K562 (cell line): ENCODE measurements at regions not wholly inside any gene's neighbourhood (a gene's known extent, or its start where the extent isn't known, plus 50 kb on each side); places are given as distances from the start of the nearest gene placed in this dataset.

ENCODE experiments used
- ATAC-seq: fragments of 200-7000 bp; cut with Tn5 transposase; 3 replicates; pipeline ENCODE4 v1.9.1; 2020; ENCODE audit warnings: moderate library complexity
- BruUV-seq: library from RNA; stranded (reverse); fragments of 400-500 nt; replicated peaks from 2 replicates; lab custom pipeline; 2021; lab: Mats Ljungman, UMichigan
- CTCF ChIA-PET: fragments of 300-600 bp; formaldehyde crosslinking; extraction: SDS; loops from one replicate; lab custom pipeline; 2021; ENCODE audit warnings: low intra/inter-chr PET ratio; lab: Yijun Ruan, JAX
- POLR2A ChIA-PET: fragments of 300-600, 350-650 bp; sonication (Branson Sonifier 250); formaldehyde crosslinking; extraction: SDS; loops from one replicate; lab custom pipeline; 2021; ENCODE audit warnings: antibody characterized with exemption, inconsistent platforms; lab: Yijun Ruan, JAX
- DNase-seq, 4 experiments: peaks; one replicate each; pipeline versions ENCODE4 v3.0.0 to v3.0.0-alpha.2; 2011 to 2018; ENCODE audit warnings: low spot score in 3 of 4, mixed read lengths in 3 of 4; ENCODE audit errors: extremely low read depth in 1 of 4
- FAIRE-seq: peaks from 2 replicates; lab custom pipeline; 2011; peaks lifted over from hg19 to GRCh38; lab: Jason Lieb, UNC
- H2AFZ ChIP-seq: 2 replicates; pipeline ENCODE4 v1.6.0; 2011; ENCODE audit warnings: low read depth, low read length, control low read depth, inconsistent platforms
- H3K27ac ChIP-seq: fragments of 200-600 bp; 3 replicates; pipeline ENCODE4 v1.8.0; 2011; ENCODE audit warnings: low read depth, mild to moderate bottlenecking, control low read depth, inconsistent platforms, low read length, moderate library complexity, mixed read lengths; ENCODE audit errors: extremely low read depth
- H3K27me3 ChIP-seq, 2 experiments: fragments of 300-600 bp in 1 of 2; 2 replicates in 1 of 2; 3 replicates in 1 of 2; pipeline versions ENCODE4 v1.6.0 to v1.8.0; 2011; ENCODE audit warnings: inconsistent platforms in 2 of 2, low read length in 2 of 2, mild to moderate bottlenecking in 1 of 2, mixed read lengths in 1 of 2, moderate library complexity in 1 of 2; ENCODE audit not compliant: control insufficient read depth in 2 of 2, insufficient read depth in 2 of 2
- H3K36me3 ChIP-seq: fragments of 300-600 bp; 3 replicates; pipeline ENCODE4 v1.8.0; 2011; ENCODE audit warnings: mild to moderate bottlenecking, low read length, inconsistent platforms; ENCODE audit not compliant: control insufficient read depth, insufficient read depth
- H3K4me1 ChIP-seq, 2 experiments: fragments of 200-600 bp in 1 of 2; replicated peaks in 1 of 2; 2 replicates in 1 of 2; 3 replicates in 1 of 2; pipeline versions ENCODE4 v1.5.1 to v1.8.0; 2011; ENCODE audit warnings: inconsistent platforms in 2 of 2, low read length in 2 of 2, mild to moderate bottlenecking in 1 of 2, mixed read lengths in 1 of 2, moderate library complexity in 1 of 2; ENCODE audit not compliant: control insufficient read depth in 2 of 2, insufficient read depth in 2 of 2
- H3K4me2 ChIP-seq: 2 replicates; pipeline ENCODE4 v1.6.1; 2011; ENCODE audit warnings: low read length, control low read depth, inconsistent platforms, mixed read lengths; ENCODE audit not compliant: insufficient read depth
- H3K4me3 ChIP-seq: fragments of 200-600 bp; sonication (generic), shearing (Covaris generic); 2 replicates; pipeline ENCODE4 v1.5.1; 2016; ENCODE audit warnings: control low read depth, inconsistent platforms
- H3K79me2 ChIP-seq: fragments of 200-600 bp; 3 replicates; pipeline ENCODE4 v1.8.0; 2011; ENCODE audit warnings: low read length, inconsistent platforms; ENCODE audit not compliant: control insufficient read depth, insufficient read depth
- H3K9ac ChIP-seq, 2 experiments: 2 replicates each; pipeline versions ENCODE4 v1.6.0 to v1.6.1; 2011; ENCODE audit warnings: low read depth in 2 of 2, low read length in 2 of 2, control low read depth in 1 of 2, inconsistent platforms in 1 of 2, mild to moderate bottlenecking in 1 of 2, mixed read lengths in 1 of 2; ENCODE audit not compliant: insufficient read depth in 1 of 2
- H3K9me1 ChIP-seq: one replicate; pipeline ENCODE4 v1.6.0; 2011; ENCODE audit warnings: inconsistent platforms, mild to moderate bottlenecking, low read length, moderate library complexity; ENCODE audit not compliant: control insufficient read depth, insufficient read depth
- H3K9me3 ChIP-seq: replicated peaks from 2 replicates; pipeline ENCODE4 v1.5.1; 2011; ENCODE audit warnings: low read depth, low read length, inconsistent platforms; ENCODE audit not compliant: control insufficient read depth, insufficient read depth
- H4K20me1 ChIP-seq: replicated peaks from 2 replicates; pipeline ENCODE4 v1.6.1; 2011; ENCODE audit warnings: low read length, inconsistent platforms, mixed read lengths; ENCODE audit not compliant: control insufficient read depth, insufficient read depth
- POLR2A ChIP-seq: fragments of 450-650 bp; conservative IDR thresholded peaks from 2 replicates; pipeline ENCODE4 v1.6.1; 2016
- SREBF2 ChIP-seq: sonication (generic); formaldehyde crosslinking; IDR thresholded peaks from 2 replicates; pipeline ENCODE4 v1.4.0; 2020; ENCODE audit warnings: mild to moderate bottlenecking, missing genetic modification reagents
- WHSC1 ChIP-seq: IDR thresholded peaks from one replicate; pipeline ENCODE4 v1.6.1; 2012; ENCODE audit warnings: low read length, control low read depth, inconsistent platforms
- ZNF124 ChIP-seq: sonication (generic); formaldehyde crosslinking; IDR thresholded peaks from 2 replicates; pipeline ENCODE4 v1.8.1; 2022; ENCODE audit warnings: missing genetic modification reagents
- ZNF324 ChIP-seq: fragments of 250-450 bp; sonication (Bioruptor Pico); IDR thresholded peaks from 2 replicates; pipeline ENCODE4 v1.4.0; 2020; ENCODE audit warnings: mild to moderate bottlenecking
- ZNF41 ChIP-seq: fragments of 250-450 bp; sonication (Bioruptor Pico); conservative IDR thresholded peaks from 2 replicates; pipeline ENCODE4 v1.4.0; 2020; ENCODE audit warnings: mild to moderate bottlenecking
- WGBS: fragments of 100-300 bp; shearing (Covaris generic); methylation state at CpG from one replicate; pipeline ENCODE4 v1.1.6; 2016; ENCODE audit warnings: low coverage, mixed read lengths; ENCODE audit not compliant: insufficient coverage; ENCODE audit errors: missing lambda C conversion rate; 5-methylcytosine and 5-hydroxymethylcytosine counted together
- in situ Hi-C: fragments of 300-500 bp; cut with MboI; formaldehyde crosslinking; loops from 4 replicates; pipeline ENCODE4 v1.15.0; 2018; ENCODE audit warnings: inconsistent platforms, mixed read lengths
- intact Hi-C: fragments of 100-400 bp; cut with micrococcal nuclease; formaldehyde crosslinking; loops from 2 replicates; pipeline ENCODE4 v1.14.2; 2022
- TF ChIP-seq, protein P1 (sequence below): sonication (generic); formaldehyde crosslinking; IDR thresholded peaks from 2 replicates; pipeline ENCODE4 v1.8.1; 2023; ENCODE audit warnings: mild to moderate bottlenecking, missing genetic modification reagents, moderate library complexity
- TF ChIP-seq, protein P2 (sequence below): sonication (generic); formaldehyde crosslinking; IDR thresholded peaks from 2 replicates; pipeline ENCODE4 v1.4.0; 2020; ENCODE audit warnings: mild to moderate bottlenecking, missing genetic modification reagents
- TF ChIP-seq, protein P3 (sequence below): fragments of 450-650 bp; IDR thresholded peaks from one replicate; pipeline ENCODE4 v1.6.1; 2018; ENCODE audit warnings: mild to moderate bottlenecking, moderate library complexity; ENCODE audit not compliant: partially characterized antibody
- TF ChIP-seq, protein P4 (sequence below): fragments of 450-650 bp; IDR thresholded peaks from 2 replicates; pipeline ENCODE4 v1.6.1; 2016; ENCODE audit warnings: low read depth, mild to moderate bottlenecking, moderate library complexity
- TF ChIP-seq, protein P5 (sequence below): sonication (generic); formaldehyde crosslinking; IDR thresholded peaks from 2 replicates; pipeline ENCODE4 v1.8.1; 2023; ENCODE audit warnings: missing genetic modification reagents, mild to moderate bottlenecking, borderline replicate concordance

DNA sequence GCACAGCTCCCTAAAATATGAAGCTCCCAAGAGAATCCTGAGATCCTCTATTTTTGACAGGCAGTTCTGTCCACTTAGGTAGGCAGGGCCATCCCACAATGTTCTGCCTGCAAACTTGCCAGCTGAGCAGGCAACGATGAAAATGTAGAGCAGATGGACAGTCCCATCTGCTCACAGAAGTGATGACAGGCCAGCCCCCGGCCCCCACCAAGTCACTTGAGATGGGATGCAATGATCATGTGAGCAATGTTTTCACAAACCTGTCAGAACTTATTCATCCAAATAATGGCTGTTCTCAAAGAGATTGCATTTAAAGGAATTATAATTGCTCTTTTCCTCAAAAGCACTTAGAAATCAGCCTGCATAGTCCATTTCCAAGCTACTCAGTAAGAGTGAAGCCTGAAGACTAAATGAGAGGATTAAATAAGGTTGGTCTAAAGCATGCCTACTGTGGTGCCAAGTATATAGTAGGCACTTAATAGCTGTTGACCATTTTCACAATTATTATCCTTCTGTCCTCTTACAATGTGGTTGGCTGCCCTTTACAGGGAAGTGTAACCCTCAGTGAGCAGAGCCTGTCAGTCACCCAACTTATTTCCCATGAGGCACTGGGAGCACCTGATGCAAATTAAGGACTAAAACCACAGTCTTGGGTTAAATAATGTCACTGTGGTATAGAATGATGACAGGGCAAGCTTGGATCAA is 301.2 kb downstream of the FGFR2 start (continued):
- TF ChIP-seq, protein P1, sequence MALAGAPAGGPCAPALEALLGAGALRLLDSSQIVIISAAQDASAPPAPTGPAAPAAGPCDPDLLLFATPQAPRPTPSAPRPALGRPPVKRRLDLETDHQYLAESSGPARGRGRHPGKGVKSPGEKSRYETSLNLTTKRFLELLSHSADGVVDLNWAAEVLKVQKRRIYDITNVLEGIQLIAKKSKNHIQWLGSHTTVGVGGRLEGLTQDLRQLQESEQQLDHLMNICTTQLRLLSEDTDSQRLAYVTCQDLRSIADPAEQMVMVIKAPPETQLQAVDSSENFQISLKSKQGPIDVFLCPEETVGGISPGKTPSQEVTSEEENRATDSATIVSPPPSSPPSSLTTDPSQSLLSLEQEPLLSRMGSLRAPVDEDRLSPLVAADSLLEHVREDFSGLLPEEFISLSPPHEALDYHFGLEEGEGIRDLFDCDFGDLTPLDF = no peak
- no peak for TF ChIP-seq ZNF324 (CRISPR knock-in tag)

DNA sequence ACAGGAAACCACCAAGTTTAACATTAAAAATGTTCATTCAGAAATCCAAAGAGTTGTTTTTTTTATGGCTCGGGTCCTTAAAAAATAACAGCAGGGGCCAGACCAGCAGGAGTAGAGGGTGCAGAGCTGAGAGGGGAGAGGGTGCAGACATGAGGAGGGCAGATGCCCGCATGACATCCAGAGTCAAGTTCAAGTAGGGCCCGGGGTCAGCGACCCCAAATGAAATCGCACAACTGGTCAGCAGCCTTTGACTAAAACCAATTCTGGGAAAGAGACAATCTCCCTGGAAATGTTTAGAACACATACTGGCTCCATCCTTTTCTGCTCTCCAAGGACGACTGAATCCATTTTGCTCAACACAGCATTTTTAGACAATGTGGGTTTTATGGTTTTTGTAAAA is 297.5 kb downstream of the FGFR2 start:
- FAIRE-seq (no peak), DNase-seq (no peak), ATAC-seq (no peak)
- Histone ChIP-seq H3K4me1 (no peaks in the 10 kb centered on the region), H3K4me2 (no peak overlapping the region), H3K9ac (no peak overlapping the region), H4K20me1 (no peaks in the 10 kb centered on the region), H3K79me2 (no peaks in the 10 kb centered on the region), H3K9me3 (no peaks in the 10 kb centered on the region), H3K27ac (no peak overlapping the region), H2AFZ (no peak overlapping the region), H3K27me3 (no peaks in the 10 kb centered on the region), H3K4me3 (no peak overlapping the region), H3K36me3 (no peaks in the 10 kb centered on the region), H3K9me1 (no peaks in the 10 kb centered on the region)
- POLR2A ChIA-PET = no interaction called here
- WGBS = 0% methylated on average over 6 of the region's 6 CpGs
- BruUV-seq = no TSS peak
- CTCF ChIA-PET = no interaction called here
- in situ Hi-C loops (no loop called here), intact Hi-C loops (no loop called here)
- TF ChIP-seq ZNF41 (CRISPR knock-in tag) = no peak
- no peak for TF ChIP-seq ZNF124 (CRISPR knock-in tag)
- TF ChIP-seq WHSC1 = no peak
- TF ChIP-seq, protein P2, sequence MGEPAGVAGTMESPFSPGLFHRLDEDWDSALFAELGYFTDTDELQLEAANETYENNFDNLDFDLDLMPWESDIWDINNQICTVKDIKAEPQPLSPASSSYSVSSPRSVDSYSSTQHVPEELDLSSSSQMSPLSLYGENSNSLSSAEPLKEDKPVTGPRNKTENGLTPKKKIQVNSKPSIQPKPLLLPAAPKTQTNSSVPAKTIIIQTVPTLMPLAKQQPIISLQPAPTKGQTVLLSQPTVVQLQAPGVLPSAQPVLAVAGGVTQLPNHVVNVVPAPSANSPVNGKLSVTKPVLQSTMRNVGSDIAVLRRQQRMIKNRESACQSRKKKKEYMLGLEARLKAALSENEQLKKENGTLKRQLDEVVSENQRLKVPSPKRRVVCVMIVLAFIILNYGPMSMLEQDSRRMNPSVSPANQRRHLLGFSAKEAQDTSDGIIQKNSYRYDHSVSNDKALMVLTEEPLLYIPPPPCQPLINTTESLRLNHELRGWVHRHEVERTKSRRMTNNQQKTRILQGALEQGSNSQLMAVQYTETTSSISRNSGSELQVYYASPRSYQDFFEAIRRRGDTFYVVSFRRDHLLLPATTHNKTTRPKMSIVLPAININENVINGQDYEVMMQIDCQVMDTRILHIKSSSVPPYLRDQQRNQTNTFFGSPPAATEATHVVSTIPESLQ (CRISPR knock-in tag) = no peak
- no peak for TF ChIP-seq POLR2A
- TF ChIP-seq, protein P3, sequence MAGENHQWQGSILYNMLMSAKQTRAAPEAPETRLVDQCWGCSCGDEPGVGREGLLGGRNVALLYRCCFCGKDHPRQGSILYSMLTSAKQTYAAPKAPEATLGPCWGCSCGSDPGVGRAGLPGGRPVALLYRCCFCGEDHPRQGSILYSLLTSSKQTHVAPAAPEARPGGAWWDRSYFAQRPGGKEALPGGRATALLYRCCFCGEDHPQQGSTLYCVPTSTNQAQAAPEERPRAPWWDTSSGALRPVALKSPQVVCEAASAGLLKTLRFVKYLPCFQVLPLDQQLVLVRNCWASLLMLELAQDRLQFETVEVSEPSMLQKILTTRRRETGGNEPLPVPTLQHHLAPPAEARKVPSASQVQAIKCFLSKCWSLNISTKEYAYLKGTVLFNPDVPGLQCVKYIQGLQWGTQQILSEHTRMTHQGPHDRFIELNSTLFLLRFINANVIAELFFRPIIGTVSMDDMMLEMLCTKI = no peak
- TF ChIP-seq, protein P4, sequence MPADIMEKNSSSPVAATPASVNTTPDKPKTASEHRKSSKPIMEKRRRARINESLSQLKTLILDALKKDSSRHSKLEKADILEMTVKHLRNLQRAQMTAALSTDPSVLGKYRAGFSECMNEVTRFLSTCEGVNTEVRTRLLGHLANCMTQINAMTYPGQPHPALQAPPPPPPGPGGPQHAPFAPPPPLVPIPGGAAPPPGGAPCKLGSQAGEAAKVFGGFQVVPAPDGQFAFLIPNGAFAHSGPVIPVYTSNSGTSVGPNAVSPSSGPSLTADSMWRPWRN = no peak
- no peak for TF ChIP-seq SREBF2 (CRISPR knock-in tag)
- TF ChIP-seq, protein P5, sequence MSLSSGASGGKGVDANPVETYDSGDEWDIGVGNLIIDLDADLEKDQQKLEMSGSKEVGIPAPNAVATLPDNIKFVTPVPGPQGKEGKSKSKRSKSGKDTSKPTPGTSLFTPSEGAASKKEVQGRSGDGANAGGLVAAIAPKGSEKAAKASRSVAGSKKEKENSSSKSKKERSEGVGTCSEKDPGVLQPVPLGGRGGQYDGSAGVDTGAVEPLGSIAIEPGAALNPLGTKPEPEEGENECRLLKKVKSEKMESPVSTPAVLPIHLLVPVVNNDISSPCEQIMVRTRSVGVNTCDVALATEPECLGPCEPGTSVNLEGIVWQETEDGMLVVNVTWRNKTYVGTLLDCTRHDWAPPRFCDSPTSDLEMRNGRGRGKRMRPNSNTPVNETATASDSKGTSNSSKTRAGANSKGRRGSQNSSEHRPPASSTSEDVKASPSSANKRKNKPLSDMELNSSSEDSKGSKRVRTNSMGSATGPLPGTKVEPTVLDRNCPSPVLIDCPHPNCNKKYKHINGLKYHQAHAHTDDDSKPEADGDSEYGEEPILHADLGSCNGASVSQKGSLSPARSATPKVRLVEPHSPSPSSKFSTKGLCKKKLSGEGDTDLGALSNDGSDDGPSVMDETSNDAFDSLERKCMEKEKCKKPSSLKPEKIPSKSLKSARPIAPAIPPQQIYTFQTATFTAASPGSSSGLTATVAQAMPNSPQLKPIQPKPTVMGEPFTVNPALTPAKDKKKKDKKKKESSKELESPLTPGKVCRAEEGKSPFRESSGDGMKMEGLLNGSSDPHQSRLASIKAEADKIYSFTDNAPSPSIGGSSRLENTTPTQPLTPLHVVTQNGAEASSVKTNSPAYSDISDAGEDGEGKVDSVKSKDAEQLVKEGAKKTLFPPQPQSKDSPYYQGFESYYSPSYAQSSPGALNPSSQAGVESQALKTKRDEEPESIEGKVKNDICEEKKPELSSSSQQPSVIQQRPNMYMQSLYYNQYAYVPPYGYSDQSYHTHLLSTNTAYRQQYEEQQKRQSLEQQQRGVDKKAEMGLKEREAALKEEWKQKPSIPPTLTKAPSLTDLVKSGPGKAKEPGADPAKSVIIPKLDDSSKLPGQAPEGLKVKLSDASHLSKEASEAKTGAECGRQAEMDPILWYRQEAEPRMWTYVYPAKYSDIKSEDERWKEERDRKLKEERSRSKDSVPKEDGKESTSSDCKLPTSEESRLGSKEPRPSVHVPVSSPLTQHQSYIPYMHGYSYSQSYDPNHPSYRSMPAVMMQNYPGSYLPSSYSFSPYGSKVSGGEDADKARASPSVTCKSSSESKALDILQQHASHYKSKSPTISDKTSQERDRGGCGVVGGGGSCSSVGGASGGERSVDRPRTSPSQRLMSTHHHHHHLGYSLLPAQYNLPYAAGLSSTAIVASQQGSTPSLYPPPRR (CRISPR knock-in tag) = no peak
